ENCODE measurements at regions not wholly inside any gene's neighbourhood (a gene's known extent, or its start where the extent isn't known, plus 50 kb on each side); places are given as distances from the start of the nearest gene placed in this dataset.

- Histone ChIP-seq H3K4me3 (ENCODE audit: low read length) (no peak overlapping the region), H3K9ac (ENCODE audit: extremely low read depth, low read length, poor library complexity, severe bottlenecking) (no peak overlapping the region), H3K27ac (ENCODE audit: low read depth, low read length) (no peak overlapping the region), H3K27me3 (ENCODE audit: control insufficient read depth, insufficient read depth, low read length, poor library complexity, severe bottlenecking) (no peaks in the 10 kb centered on the region), H3K4me1 (ENCODE audit: control insufficient read depth, insufficient read depth, low read length) (no peaks in the 10 kb centered on the region), H3K36me3 (ENCODE audit: control insufficient read depth, insufficient read depth, low read length) (no peaks in the 10 kb centered on the region), H3K9me3 (ENCODE audit: control insufficient read depth, low read length) (no peaks in the 10 kb centered on the region)
- Mint-ChIP-seq H3K9me3 (no peaks in the 10 kb centered on the region), H3K27ac (no peak overlapping the region), H3K4me3 (no peak overlapping the region), H3K4me1 (no peaks in the 10 kb centered on the region), H3K36me3 (ENCODE audit: low read depth) (no peaks in the 10 kb centered on the region), H3K27me3 (ENCODE audit: insufficient read depth) (no peaks in the 10 kb centered on the region)
- whole genome bisulfite sequencing, 2 experiments (ENCODE audit: insufficient coverage in 1 of 2, insufficient read length in 1 of 2), result 96% methylated on average over 2 of the region's 2 CpGs; no CpG with 5 or more reads in 1 of the 2 experiments
- no peak for DNase-seq
- TF ChIP-seq CTCF (conservative IDR thresholded peaks at IDR 0.05), result no peak
Observed at GRCh38 chr4:162787120-162787519, 379.6 kb downstream of the NAF1 start.

DNA sequence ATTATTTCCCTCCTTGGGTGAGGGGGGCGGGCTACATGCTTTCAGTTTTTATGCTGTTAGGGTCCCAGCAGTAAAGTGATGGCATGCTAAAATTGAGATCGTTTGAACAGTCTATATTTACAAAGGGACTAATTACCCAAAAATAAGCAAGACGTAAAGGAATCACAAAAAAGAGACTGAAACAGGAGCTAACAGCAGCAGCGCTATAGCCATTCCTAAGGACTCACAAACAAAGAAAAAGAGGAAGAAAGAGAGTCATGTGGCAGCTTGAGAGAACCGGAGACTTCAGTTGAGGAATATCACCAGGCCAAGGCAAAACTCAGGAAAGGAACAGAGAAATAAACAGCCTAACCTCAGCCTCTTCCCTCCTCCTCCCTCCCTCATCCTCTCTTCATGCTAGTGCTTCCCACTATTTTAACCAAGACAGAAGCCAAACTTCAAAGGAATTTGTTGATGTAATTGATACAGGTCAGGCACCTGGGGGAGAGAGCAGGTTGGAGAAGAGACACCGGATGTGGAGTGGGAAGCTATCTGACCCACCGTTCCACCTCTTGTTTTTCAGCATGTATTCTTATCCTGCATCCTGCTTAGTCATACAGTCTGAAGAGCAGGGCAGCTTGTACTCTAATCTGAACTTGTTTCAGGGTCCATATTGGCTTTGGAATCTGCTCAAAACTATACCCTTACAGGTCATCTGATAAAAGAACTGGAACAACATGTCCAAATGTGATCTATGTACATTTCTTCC lies 383.7 kb downstream of the NAF1 start:
- H3K27ac Mint-ChIP-seq, result no peak overlapping the region
- H3K4me3 Mint-ChIP-seq, result no peak overlapping the region

DNA sequence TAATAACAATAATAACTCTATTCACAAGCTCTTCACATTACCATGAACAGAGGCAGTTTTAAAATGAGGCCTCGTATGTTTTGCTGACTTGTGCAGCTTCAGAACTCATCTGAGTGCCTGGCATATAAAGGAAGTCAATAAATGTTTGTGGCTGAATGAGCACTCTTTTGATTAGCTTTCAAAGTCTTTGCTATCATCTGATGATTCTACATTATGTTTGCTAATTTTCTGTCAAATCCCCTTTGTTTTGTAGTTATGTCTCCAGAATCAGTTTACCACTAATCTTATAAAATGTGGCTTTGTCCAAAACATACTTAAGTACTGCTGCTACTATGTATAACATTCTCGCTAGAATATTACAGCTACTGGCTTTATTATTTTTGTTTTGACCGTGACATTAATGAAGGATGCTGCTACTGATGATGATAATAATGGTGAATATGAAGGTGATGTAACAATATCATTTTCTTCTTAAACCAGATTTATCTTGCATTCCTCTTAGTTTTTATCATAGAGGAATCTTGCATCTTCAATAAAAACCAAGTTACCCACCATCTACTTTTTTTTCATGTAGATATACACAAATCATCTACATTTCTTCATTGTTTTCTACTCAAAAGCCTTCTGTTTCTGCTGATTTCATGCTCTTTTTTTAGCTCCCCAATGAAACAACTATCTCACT lies 384.5 kb downstream of the NAF1 start:
- Histone ChIP-seq H3K27ac (ENCODE audit: low read depth, low read length) (no peak overlapping the region), H3K9ac (ENCODE audit: extremely low read depth, low read length, poor library complexity, severe bottlenecking) (no peak overlapping the region), H3K4me1 (ENCODE audit: control insufficient read depth, insufficient read depth, low read length) (no peaks in the 10 kb centered on the region), H3K4me3 (ENCODE audit: low read length) (no peak overlapping the region), H3K27me3 (ENCODE audit: control insufficient read depth, insufficient read depth, low read length, poor library complexity, severe bottlenecking) (no peaks in the 10 kb centered on the region), H3K36me3 (ENCODE audit: control insufficient read depth, insufficient read depth, low read length) (no peaks in the 10 kb centered on the region), H3K9me3 (ENCODE audit: control insufficient read depth, low read length) (no peaks in the 10 kb centered on the region)
- H3K4me1 Mint-ChIP-seq, result no peaks in the 10 kb centered on the region
- 91% methylated on average over 3 of the region's 3 CpGs; no CpG with 5 or more reads in 1 of the 2 experiments for WGBS, 2 experiments (ENCODE audit: insufficient coverage in 1 of 2, insufficient read length in 1 of 2)
- no peak overlapping the region for H3K27ac Mint-ChIP-seq
- no peak overlapping the region for H3K4me3 Mint-ChIP-seq
- no peaks in the 10 kb centered on the region for H3K27me3 Mint-ChIP-seq (ENCODE audit: insufficient read depth)
- TF ChIP-seq CTCF (conservative IDR thresholded peaks at IDR 0.05), result no peak
- DNase-seq, result no peak
- no peaks in the 10 kb centered on the region for H3K9me3 Mint-ChIP-seq
- no peaks in the 10 kb centered on the region for H3K36me3 Mint-ChIP-seq (ENCODE audit: low read depth)

More for the DNA sequence above, 383.7 kb downstream of the NAF1 start:
- no peaks in the 10 kb centered on the region for H3K9me3 ChIP-seq (ENCODE audit: control insufficient read depth, low read length)
- H3K36me3 ChIP-seq (ENCODE audit: control insufficient read depth, insufficient read depth, low read length), result no peaks in the 10 kb centered on the region
- no peak for TF ChIP-seq CTCF (conservative IDR thresholded peaks at IDR 0.05)
- Mint-ChIP-seq H3K27me3 (ENCODE audit: insufficient read depth) (no peaks in the 10 kb centered on the region), H3K4me1 (no peaks in the 10 kb centered on the region), H3K9me3 (no peaks in the 10 kb centered on the region), H3K36me3 (ENCODE audit: low read depth) (no peaks in the 10 kb centered on the region)
- no peaks in the 10 kb centered on the region for H3K27me3 ChIP-seq (ENCODE audit: control insufficient read depth, insufficient read depth, low read length, poor library complexity, severe bottlenecking)
- H3K4me3 ChIP-seq (ENCODE audit: low read length), result no peak overlapping the region
- no peak overlapping the region for H3K27ac ChIP-seq (ENCODE audit: low read depth, low read length)
- no peak overlapping the region for H3K9ac ChIP-seq (ENCODE audit: extremely low read depth, low read length, poor library complexity, severe bottlenecking)
- no peak for DNase-seq
- no peaks in the 10 kb centered on the region for H3K4me1 ChIP-seq (ENCODE audit: control insufficient read depth, insufficient read depth, low read length)
- WGBS, 2 experiments (ENCODE audit: insufficient coverage in 1 of 2, insufficient read length in 1 of 2), result 77 to 86% methylated on average over 4 to 7 of the region's 7 CpGs

Measured in endodermal cell (in vitro differentiated cells).